HepG2 (cell line): ENCODE measurements at regions not wholly inside any gene's neighbourhood (a gene's known extent, or its start where the extent isn't known, plus 50 kb on each side); places are given as distances from the start of the nearest gene placed in this dataset.

Experiments used
- ATAC-seq: fragments of 200-7000 bp; cut with Tn5 transposase; 3 replicates; pipeline ENCODE4 v1.9.1; 2020; ENCODE audit warnings: mild to moderate bottlenecking, moderate library complexity
- BruUV-seq: library from RNA; stranded (reverse); fragments of 400-500 nt; replicated peaks from 2 replicates; lab custom pipeline; 2021; lab: Mats Ljungman, UMichigan
- CTCF ChIA-PET: fragments of 300-600 bp; formaldehyde crosslinking; extraction: SDS; loops from one replicate; lab custom pipeline; 2021; ENCODE audit warnings: low total read pairs, inconsistent platforms, low intra/inter-chr PET ratio; lab: Yijun Ruan, JAX
- POLR2A ChIA-PET: fragments of 350-600 bp; sonication (Branson Sonifier 250); formaldehyde crosslinking; loops from one replicate; lab custom pipeline; 2020; ENCODE audit warnings: antibody characterized with exemption, inconsistent platforms; lab: Yijun Ruan, JAX
- DNase-seq: peaks from one replicate; pipeline ENCODE4 v3.0.0-alpha.2; 2015; ENCODE audit warnings: low spot score
- FAIRE-seq: peaks from 3 replicates; lab custom pipeline; 2011; peaks lifted over from hg19 to GRCh38; lab: Jason Lieb, UNC
- H2AFZ ChIP-seq: one replicate; pipeline ENCODE4 v1.6.1; 2011; ENCODE audit warnings: low read length, inconsistent platforms
- H3K27ac ChIP-seq: fragments of 300-600 bp; 3 replicates; pipeline ENCODE4 v1.8.0; 2011; ENCODE audit warnings: mixed run types, mild to moderate bottlenecking, mixed read lengths, low read length, inconsistent platforms; ENCODE audit not compliant: insufficient read depth; ENCODE audit errors: extremely low read length
- H3K27me3 ChIP-seq, 2 experiments: fragments of 200-600 bp in 1 of 2; 2 replicates in 1 of 2; 3 replicates in 1 of 2; pipeline versions ENCODE4 v1.6.0 to v1.8.0; 2011; ENCODE audit warnings: low read length in 2 of 2, mild to moderate bottlenecking in 2 of 2, moderate library complexity in 2 of 2, inconsistent platforms in 1 of 2; ENCODE audit not compliant: insufficient read depth in 2 of 2, control insufficient read depth in 1 of 2
- H3K36me3 ChIP-seq, 2 experiments: fragments of 200-600 bp in 1 of 2; replicated peaks in 1 of 2; 2 replicates in 1 of 2; 3 replicates in 1 of 2; pipeline versions ENCODE4 v1.5.1 to v1.8.0; 2011; ENCODE audit warnings: low read length in 2 of 2, inconsistent platforms in 1 of 2; ENCODE audit not compliant: insufficient read depth in 2 of 2, control insufficient read depth in 1 of 2
- H3K4me1 ChIP-seq: 2 replicates; pipeline ENCODE4 v1.5.1; 2012; ENCODE audit warnings: low read length, inconsistent platforms; ENCODE audit not compliant: insufficient read depth
- H3K4me2 ChIP-seq: 2 replicates; pipeline ENCODE4 v1.6.0; 2011; ENCODE audit warnings: low read depth, low read length, inconsistent platforms
- H3K4me3 ChIP-seq, 3 experiments: fragments of 200-600 bp in 1 of 3; sonication (generic), shearing (Covaris generic) in 1 of 3; replicated peaks in 1 of 3; 2 replicates each; pipeline ENCODE4 v1.5.1; 2011 to 2016; ENCODE audit warnings: low read length in 3 of 3, inconsistent platforms in 2 of 3, low read depth in 2 of 3, mild to moderate bottlenecking in 2 of 3, control low read depth in 1 of 3, mixed read lengths in 1 of 3; ENCODE audit not compliant: insufficient read depth in 1 of 3
- H3K79me2 ChIP-seq: one replicate; pipeline ENCODE4 v1.6.1; 2011; ENCODE audit warnings: low read length, inconsistent platforms; ENCODE audit not compliant: insufficient read depth
- H3K9ac ChIP-seq: 2 replicates; pipeline ENCODE4 v1.6.0; 2011; ENCODE audit warnings: mild to moderate bottlenecking, low read depth, low read length, inconsistent platforms; ENCODE audit not compliant: insufficient read depth
- H3K9me3 ChIP-seq: 2 replicates; pipeline ENCODE4 v1.5.1; 2012; ENCODE audit warnings: mild to moderate bottlenecking, low read length
- H4K20me1 ChIP-seq: 2 replicates; pipeline ENCODE4 v1.6.0; 2011; ENCODE audit warnings: inconsistent platforms, mild to moderate bottlenecking, low read length, moderate library complexity; ENCODE audit not compliant: insufficient read depth
- BORCS8-MEF2B ChIP-seq: sonication (generic); formaldehyde crosslinking; IDR thresholded peaks from 2 replicates; pipeline ENCODE4 v1.8.0; 2022; ENCODE audit warnings: mild to moderate bottlenecking, missing genetic modification reagents
- DMAP1 ChIP-seq: IDR thresholded peaks from 2 replicates; pipeline ENCODE4 v1.6.1; 2016
- HOXA5 ChIP-seq: sonication (generic); formaldehyde crosslinking; IDR thresholded peaks from 2 replicates; pipeline ENCODE4 v1.4.0; 2020; ENCODE audit warnings: missing genetic modification reagents
- NONO ChIP-seq, 2 experiments: fragments of 450-650 bp in 1 of 2; sonication (generic) in 1 of 2; formaldehyde crosslinking in 1 of 2; IDR thresholded peaks in 1 of 2; conservative IDR thresholded peaks in 1 of 2; 2 replicates each; pipeline versions ENCODE4 v1.6.1 to v1.8.0; 2017 to 2022; ENCODE audit warnings: mild to moderate bottlenecking in 1 of 2, missing genetic modification reagents in 1 of 2, moderate library complexity in 1 of 2
- RBM39 ChIP-seq: fragments of 200-400 bp; formaldehyde crosslinking; IDR thresholded peaks from one replicate; pipeline ENCODE4 v1.6.1; 2018; ENCODE audit warnings: antibody characterized with exemption, mild to moderate bottlenecking, low read depth, low read length; ENCODE audit not compliant: poor library complexity, severe bottlenecking
- RCOR2 ChIP-seq: IDR thresholded peaks from 2 replicates; pipeline ENCODE4 v1.6.1; 2016; ENCODE audit warnings: missing biosample characterization, missing genetic modification reagents
- THAP11 ChIP-seq: IDR thresholded peaks from 2 replicates; pipeline ENCODE4 v1.6.1; 2016; ENCODE audit warnings: missing biosample characterization, missing genetic modification reagents
- XBP1 ChIP-seq: sonication (generic); formaldehyde crosslinking; IDR thresholded peaks from 2 replicates; pipeline ENCODE4 v1.5.0; 2020; ENCODE audit warnings: missing genetic modification reagents
- ZNF512 ChIP-seq: sonication (generic); formaldehyde crosslinking; IDR thresholded peaks from 2 replicates; pipeline ENCODE4 v1.4.0; 2020; ENCODE audit warnings: mild to moderate bottlenecking, missing genetic modification reagents
- ZNF713 ChIP-seq: sonication (generic); formaldehyde crosslinking; IDR thresholded peaks from 2 replicates; pipeline ENCODE4 v1.4.0; 2020; ENCODE audit warnings: mild to moderate bottlenecking, missing genetic modification reagents
- ZNF768 ChIP-seq: sonication (generic); formaldehyde crosslinking; IDR thresholded peaks from 2 replicates; pipeline ENCODE4 v1.4.0; 2020; ENCODE audit warnings: missing genetic modification reagents
- ZNF777 ChIP-seq: sonication (generic); formaldehyde crosslinking; IDR thresholded peaks from 2 replicates; pipeline ENCODE4 v1.4.0; 2020; ENCODE audit warnings: missing genetic modification reagents
- ZNF839 ChIP-seq: sonication (generic); formaldehyde crosslinking; IDR thresholded peaks from 2 replicates; pipeline ENCODE4 v1.4.0; 2020; ENCODE audit warnings: missing genetic modification reagents, mild to moderate bottlenecking, borderline replicate concordance
- WGBS: methylation state at CpG from one replicate; pipeline ENCODE4 v1.1.6; 2017; ENCODE audit warnings: low lambda C conversion rate; 5-methylcytosine and 5-hydroxymethylcytosine counted together
- in situ Hi-C: cut with HindIII; loops from 2 replicates; pipeline ENCODE4 v1.10.0; 2017; ENCODE audit warnings: low pct_unique_long_range_greater_than_20kb; ENCODE audit not compliant: extremely low pct_ligation_motif_present
- intact Hi-C: fragments of 100-400 bp; cut with micrococcal nuclease; formaldehyde crosslinking; loops from one replicate; pipeline ENCODE4 v1.10.0; 2022; ENCODE audit not compliant: unreplicated experiment

GRCh38 chr11:130789056-130789640 is 127.1 kb downstream of the SNX19 start:
- no peaks in the 10 kb centered on the region for H3K4me1 ChIP-seq
- H3K79me2 ChIP-seq: no peaks in the 10 kb centered on the region
- CTCF ChIA-PET: no interaction called here
- no peaks in the 10 kb centered on the region for H3K27me3 ChIP-seq
- no peak overlapping the region for H3K27ac ChIP-seq
- H3K9ac ChIP-seq: no peak overlapping the region
- no peak overlapping the region for H2AFZ ChIP-seq
- intact Hi-C loops: no loop called here
- H3K9me3 ChIP-seq: no peaks in the 10 kb centered on the region
- no peak for FAIRE-seq
- BruUV-seq: no TSS peak
- no peak overlapping the region for H3K4me2 ChIP-seq
- no peak for TF ChIP-seq DMAP1 (CRISPR knock-in tag)
- TF ChIP-seq ZNF713 (CRISPR knock-in tag): no peak
- no peak for TF ChIP-seq NONO (IDR thresholded peaks at IDR 0.05)
- TF ChIP-seq NONO (CRISPR knock-in tag; conservative IDR thresholded peaks at IDR 0.05): no peak
- TF ChIP-seq HOXA5 (CRISPR knock-in tag): no peak
- no peak for TF ChIP-seq THAP11 (CRISPR knock-in tag)
- TF ChIP-seq ZNF768 (CRISPR knock-in tag): no peak
- no peak for TF ChIP-seq RCOR2
- TF ChIP-seq BORCS8-MEF2B: no peak
- TF ChIP-seq XBP1 (CRISPR knock-in tag): no peak
- no peak for TF ChIP-seq ZNF777 (CRISPR knock-in tag)
- TF ChIP-seq ZNF512 (CRISPR knock-in tag): no peak
- TF ChIP-seq RBM39: no peak
- no peak for TF ChIP-seq ZNF839 (CRISPR knock-in tag)
- ATAC-seq: no peak
- H4K20me1 ChIP-seq: no peaks in the 10 kb centered on the region
- in situ Hi-C loops: no loop called here
- no peak overlapping the region for H3K4me3 ChIP-seq
- WGBS: 18% methylated on average over 3 of the region's 3 CpGs
- DNase-seq: no peak
- no peaks in the 10 kb centered on the region for H3K36me3 ChIP-seq
- POLR2A ChIA-PET: no interaction called here
